ENCODE measurements at regions not wholly inside any gene's neighbourhood (a gene's known extent, or its start where the extent isn't known, plus 50 kb on each side); places are given as distances from the start of the nearest gene placed in this dataset.

DNA sequence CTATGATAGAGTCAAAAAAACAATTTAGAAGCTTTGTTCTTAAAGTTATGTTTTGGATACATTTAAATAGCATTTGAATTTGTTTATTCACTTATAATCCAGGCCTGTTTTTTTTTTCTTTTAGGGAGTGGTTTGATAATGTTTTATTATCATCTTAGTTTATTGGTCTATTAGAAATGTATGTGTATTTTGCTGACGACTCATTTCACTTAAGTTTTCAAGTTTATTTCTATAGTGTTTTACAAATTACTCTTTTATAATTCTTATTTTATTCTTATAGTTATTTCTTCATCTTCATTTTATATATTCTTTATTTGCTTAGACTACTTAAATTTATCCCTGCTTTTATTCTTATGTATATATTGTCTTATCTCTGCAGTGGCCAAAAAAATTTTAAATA lies 804.5 kb downstream of the NR4A2 start:
- TF ChIP-seq, protein P1, sequence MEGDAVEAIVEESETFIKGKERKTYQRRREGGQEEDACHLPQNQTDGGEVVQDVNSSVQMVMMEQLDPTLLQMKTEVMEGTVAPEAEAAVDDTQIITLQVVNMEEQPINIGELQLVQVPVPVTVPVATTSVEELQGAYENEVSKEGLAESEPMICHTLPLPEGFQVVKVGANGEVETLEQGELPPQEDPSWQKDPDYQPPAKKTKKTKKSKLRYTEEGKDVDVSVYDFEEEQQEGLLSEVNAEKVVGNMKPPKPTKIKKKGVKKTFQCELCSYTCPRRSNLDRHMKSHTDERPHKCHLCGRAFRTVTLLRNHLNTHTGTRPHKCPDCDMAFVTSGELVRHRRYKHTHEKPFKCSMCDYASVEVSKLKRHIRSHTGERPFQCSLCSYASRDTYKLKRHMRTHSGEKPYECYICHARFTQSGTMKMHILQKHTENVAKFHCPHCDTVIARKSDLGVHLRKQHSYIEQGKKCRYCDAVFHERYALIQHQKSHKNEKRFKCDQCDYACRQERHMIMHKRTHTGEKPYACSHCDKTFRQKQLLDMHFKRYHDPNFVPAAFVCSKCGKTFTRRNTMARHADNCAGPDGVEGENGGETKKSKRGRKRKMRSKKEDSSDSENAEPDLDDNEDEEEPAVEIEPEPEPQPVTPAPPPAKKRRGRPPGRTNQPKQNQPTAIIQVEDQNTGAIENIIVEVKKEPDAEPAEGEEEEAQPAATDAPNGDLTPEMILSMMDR (conservative IDR thresholded peaks at IDR 0.05; ENCODE audit: low read depth in 2 of 2), result no peak
- TF ChIP-seq, protein P2, sequence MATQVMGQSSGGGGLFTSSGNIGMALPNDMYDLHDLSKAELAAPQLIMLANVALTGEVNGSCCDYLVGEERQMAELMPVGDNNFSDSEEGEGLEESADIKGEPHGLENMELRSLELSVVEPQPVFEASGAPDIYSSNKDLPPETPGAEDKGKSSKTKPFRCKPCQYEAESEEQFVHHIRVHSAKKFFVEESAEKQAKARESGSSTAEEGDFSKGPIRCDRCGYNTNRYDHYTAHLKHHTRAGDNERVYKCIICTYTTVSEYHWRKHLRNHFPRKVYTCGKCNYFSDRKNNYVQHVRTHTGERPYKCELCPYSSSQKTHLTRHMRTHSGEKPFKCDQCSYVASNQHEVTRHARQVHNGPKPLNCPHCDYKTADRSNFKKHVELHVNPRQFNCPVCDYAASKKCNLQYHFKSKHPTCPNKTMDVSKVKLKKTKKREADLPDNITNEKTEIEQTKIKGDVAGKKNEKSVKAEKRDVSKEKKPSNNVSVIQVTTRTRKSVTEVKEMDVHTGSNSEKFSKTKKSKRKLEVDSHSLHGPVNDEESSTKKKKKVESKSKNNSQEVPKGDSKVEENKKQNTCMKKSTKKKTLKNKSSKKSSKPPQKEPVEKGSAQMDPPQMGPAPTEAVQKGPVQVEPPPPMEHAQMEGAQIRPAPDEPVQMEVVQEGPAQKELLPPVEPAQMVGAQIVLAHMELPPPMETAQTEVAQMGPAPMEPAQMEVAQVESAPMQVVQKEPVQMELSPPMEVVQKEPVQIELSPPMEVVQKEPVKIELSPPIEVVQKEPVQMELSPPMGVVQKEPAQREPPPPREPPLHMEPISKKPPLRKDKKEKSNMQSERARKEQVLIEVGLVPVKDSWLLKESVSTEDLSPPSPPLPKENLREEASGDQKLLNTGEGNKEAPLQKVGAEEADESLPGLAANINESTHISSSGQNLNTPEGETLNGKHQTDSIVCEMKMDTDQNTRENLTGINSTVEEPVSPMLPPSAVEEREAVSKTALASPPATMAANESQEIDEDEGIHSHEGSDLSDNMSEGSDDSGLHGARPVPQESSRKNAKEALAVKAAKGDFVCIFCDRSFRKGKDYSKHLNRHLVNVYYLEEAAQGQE (IDR thresholded peaks at IDR 0.05; ENCODE audit: unreplicated experiment), result no peak
- TF ChIP-seq, protein P3, sequence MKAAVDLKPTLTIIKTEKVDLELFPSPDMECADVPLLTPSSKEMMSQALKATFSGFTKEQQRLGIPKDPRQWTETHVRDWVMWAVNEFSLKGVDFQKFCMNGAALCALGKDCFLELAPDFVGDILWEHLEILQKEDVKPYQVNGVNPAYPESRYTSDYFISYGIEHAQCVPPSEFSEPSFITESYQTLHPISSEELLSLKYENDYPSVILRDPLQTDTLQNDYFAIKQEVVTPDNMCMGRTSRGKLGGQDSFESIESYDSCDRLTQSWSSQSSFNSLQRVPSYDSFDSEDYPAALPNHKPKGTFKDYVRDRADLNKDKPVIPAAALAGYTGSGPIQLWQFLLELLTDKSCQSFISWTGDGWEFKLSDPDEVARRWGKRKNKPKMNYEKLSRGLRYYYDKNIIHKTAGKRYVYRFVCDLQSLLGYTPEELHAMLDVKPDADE (IDR thresholded peaks at IDR 0.05), result no peak
- no peak for TF ChIP-seq JUNB (IDR thresholded peaks at IDR 0.05; ENCODE audit: unreplicated experiment)

All from GM23338 (cell line).